ENCODE measurements at regions not wholly inside any gene's neighbourhood (a gene's known extent, or its start where the extent isn't known, plus 50 kb on each side); places are given as distances from the start of the nearest gene placed in this dataset.

DNA sequence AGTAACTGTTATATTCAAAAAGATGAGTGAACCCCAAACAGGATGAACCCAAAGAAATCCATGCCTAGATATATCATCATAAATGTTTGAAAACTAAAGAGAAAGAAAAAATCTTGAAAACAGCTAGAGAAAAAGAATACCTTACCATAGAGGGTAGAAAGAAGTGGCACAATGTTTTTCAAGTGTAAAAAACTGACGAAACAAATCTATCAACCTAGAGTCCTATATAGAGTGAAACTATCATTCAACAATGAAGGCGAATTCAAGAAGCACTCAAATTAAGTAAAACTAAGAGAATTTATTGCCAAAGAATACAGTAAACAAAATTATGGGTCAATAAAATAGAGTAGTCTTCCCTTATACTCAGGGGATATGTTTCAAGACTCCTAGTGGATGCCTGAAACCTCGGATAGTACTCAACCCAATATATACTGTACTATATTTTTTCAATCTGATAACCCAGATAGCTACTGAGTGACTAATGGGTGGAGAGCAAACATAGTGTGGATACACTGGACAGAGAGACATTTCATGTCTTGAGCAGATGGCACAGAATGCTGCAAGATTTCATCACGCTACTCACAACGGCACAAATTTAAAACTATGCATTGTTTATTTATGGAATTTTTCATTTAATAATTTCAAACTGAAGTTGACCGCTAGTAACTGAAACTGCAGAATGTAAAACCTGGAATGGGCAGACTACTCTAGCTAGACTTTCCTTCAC, 52.6 kb upstream of the TMEM106B start:
- no peak for DNase-seq
- intact Hi-C loops (cut with DNase I): no loop called here

DNA sequence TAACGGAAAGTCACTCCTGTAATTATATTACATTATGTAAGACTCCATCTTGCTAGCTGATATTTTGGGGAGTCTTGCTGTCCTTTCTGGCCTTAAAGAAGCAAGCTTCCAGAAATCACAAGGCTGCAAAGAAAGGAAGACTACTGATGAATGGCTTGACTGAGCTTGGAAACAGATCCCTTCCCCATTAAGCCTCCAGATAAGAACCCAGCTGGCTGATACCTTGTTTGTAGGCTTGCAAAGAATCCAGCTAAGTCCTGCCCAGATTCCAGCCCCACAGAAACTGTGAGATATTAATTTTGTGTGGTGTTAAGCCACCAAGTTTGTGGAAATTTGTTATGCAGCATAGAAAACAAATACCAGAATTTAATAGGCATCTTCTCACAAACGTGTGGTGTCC, 49.9 kb upstream of the TMEM106B start:
- intact Hi-C loops (cut with DNase I): no loop called here
- DNase-seq: no peak

Measured in head of caudate nucleus (tissue), 42 donors.